Activated CD4-positive, alpha-beta T cell treated with anti-CD3 and anti-CD28 coated beads for 4 hours (primary cell): ENCODE measurements at regions not wholly inside any gene's neighbourhood (a gene's known extent, or its start where the extent isn't known, plus 50 kb on each side); places are given as distances from the start of the nearest gene placed in this dataset.
"Not testable (repeated sequence)": the region's sequence is repeated elsewhere in the genome, so short reads cannot be mapped to it uniquely, and the experiment has no call there.

ENCODE experiments used
- DNase-seq, 2 donors: peaks; one replicate each; pipeline ENCODE4 v3.0.0-alpha.2; 2020

GRCh38 chr10:64261676-64262075 lies 740.5 kb downstream of the REEP3 start:
- no peak for DNase-seq

- no peak for DNase-seq
These were observed 744.8 kb downstream of the REEP3 start for GRCh38 chr10:64265961-64266360.

GRCh38 chr10:64271508-64271907 lies 750.3 kb downstream of the REEP3 start:
- DNase-seq, result no peak

GRCh38 chr10:64271983-64272382 lies 750.8 kb downstream of the REEP3 start:
- no peak for DNase-seq

- no peak for DNase-seq
These were observed 753.8 kb downstream of the REEP3 start for GRCh38 chr10:64275001-64275400.

GRCh38 chr10:64275774-64276173 lies 754.6 kb downstream of the REEP3 start:
- DNase-seq, result no peak

- DNase-seq, result no peak
These were observed 756.3 kb downstream of the REEP3 start for GRCh38 chr10:64277536-64277935.

- no peak for DNase-seq
These were observed 762.4 kb downstream of the REEP3 start for GRCh38 chr10:64283621-64284020.

GRCh38 chr10:64286533-64286932 lies 765.3 kb downstream of the REEP3 start:
- no peak for DNase-seq

- no peak for DNase-seq
These were observed 767.2 kb downstream of the REEP3 start for GRCh38 chr10:64288404-64288803.

GRCh38 chr10:64303566-64303965 lies 782.4 kb downstream of the REEP3 start:
- DNase-seq, result no peak

GRCh38 chr10:64306729-64307327 lies 785.6 kb downstream of the REEP3 start:
- DNase-seq, result no peak

- DNase-seq, result no peak
These were observed 791.7 kb downstream of the REEP3 start for GRCh38 chr10:64312876-64313275.

- DNase-seq, result no peak
These were observed 792.8 kb downstream of the REEP3 start for GRCh38 chr10:64313967-64314366.

GRCh38 chr10:64316416-64316815 lies 795.2 kb downstream of the REEP3 start:
- DNase-seq, result no peak

- no peak for DNase-seq
These were observed 795.6 kb downstream of the REEP3 start for GRCh38 chr10:64316833-64317232.

GRCh38 chr10:64320448-64320847 lies 799.2 kb downstream of the REEP3 start:
- DNase-seq, result no peak

- no peak for DNase-seq
These were observed 808.3 kb downstream of the REEP3 start for GRCh38 chr10:64329510-64329909.

GRCh38 chr10:64332551-64332950 lies 811.4 kb downstream of the REEP3 start:
- no peak for DNase-seq

GRCh38 chr10:64334084-64334483 lies 812.9 kb downstream of the REEP3 start:
- no peak for DNase-seq

GRCh38 chr10:64344211-64344610 lies 823.0 kb downstream of the REEP3 start:
- DNase-seq, result no peak

GRCh38 chr10:64345856-64346255 lies 824.7 kb downstream of the REEP3 start:
- DNase-seq, result no peak

GRCh38 chr10:64346389-64346788 lies 825.2 kb downstream of the REEP3 start:
- DNase-seq, result no peak

GRCh38 chr10:64350665-64351064 lies 829.5 kb downstream of the REEP3 start:
- no peak for DNase-seq

GRCh38 chr10:64358907-64359306 lies 837.7 kb downstream of the REEP3 start:
- no peak for DNase-seq

GRCh38 chr10:64360240-64360639 lies 839.0 kb downstream of the REEP3 start:
- not testable (repeated sequence) for DNase-seq
